SU-DHL-6 (cell line): ENCODE measurements at regions not wholly inside any gene's neighbourhood (a gene's known extent, or its start where the extent isn't known, plus 50 kb on each side); places are given as distances from the start of the nearest gene placed in this dataset.
"Not testable (repeated sequence)": the region's sequence is repeated elsewhere in the genome, so short reads cannot be mapped to it uniquely, and the experiment has no call there.

Experiments
- EZH2phosphoT487 ChIP-seq: fragments of 200-600 bp; sonication (generic), shearing (Covaris generic); conservative IDR thresholded peaks from 2 replicates; pipeline ENCODE4 v1.6.1; 2018; ENCODE audit warnings: mild to moderate bottlenecking, antibody characterized with exemption, low read length, moderate library complexity, mixed read lengths
- TF ChIP-seq, protein P1 (sequence below): fragments of 200-600 bp; sonication (generic); IDR thresholded peaks from one replicate; pipeline ENCODE4 v1.5.1; 2017; ENCODE audit warnings: antibody characterized with exemption, mild to moderate bottlenecking, low read length, moderate library complexity; ENCODE audit not compliant: insufficient read depth, poor library complexity, severe bottlenecking

DNA sequence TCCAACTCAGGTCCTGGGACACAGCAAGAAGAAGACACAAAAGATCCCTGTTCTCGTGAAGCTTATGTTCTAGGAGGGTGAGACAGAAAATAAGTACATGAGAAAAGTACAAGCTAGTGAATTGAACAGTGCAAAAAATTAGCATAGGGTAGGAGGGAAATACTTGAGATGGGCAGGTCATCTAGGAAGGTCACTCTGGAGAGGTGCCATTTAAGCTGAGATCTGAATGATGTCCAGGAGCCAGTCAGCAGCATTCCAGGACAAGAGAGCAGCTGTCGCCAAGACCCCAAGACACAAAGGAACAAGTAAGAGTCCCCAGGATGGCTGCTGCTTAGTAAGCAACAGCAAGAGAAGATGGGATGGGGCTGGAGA, 379.4 kb downstream of the ANAPC1 start:
- not testable (repeated sequence) for TF ChIP-seq EZH2phosphoT487
- TF ChIP-seq, protein P1, sequence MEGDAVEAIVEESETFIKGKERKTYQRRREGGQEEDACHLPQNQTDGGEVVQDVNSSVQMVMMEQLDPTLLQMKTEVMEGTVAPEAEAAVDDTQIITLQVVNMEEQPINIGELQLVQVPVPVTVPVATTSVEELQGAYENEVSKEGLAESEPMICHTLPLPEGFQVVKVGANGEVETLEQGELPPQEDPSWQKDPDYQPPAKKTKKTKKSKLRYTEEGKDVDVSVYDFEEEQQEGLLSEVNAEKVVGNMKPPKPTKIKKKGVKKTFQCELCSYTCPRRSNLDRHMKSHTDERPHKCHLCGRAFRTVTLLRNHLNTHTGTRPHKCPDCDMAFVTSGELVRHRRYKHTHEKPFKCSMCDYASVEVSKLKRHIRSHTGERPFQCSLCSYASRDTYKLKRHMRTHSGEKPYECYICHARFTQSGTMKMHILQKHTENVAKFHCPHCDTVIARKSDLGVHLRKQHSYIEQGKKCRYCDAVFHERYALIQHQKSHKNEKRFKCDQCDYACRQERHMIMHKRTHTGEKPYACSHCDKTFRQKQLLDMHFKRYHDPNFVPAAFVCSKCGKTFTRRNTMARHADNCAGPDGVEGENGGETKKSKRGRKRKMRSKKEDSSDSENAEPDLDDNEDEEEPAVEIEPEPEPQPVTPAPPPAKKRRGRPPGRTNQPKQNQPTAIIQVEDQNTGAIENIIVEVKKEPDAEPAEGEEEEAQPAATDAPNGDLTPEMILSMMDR = not testable (repeated sequence)
